Neural progenitor cell (in vitro differentiated cells): ENCODE measurements at regions not wholly inside any gene's neighbourhood (a gene's known extent, or its start where the extent isn't known, plus 50 kb on each side); places are given as distances from the start of the nearest gene placed in this dataset.
"Not testable (repeated sequence)": the region's sequence is repeated elsewhere in the genome, so short reads cannot be mapped to it uniquely, and the experiment has no call there.

ENCODE experiments used
- DNase-seq: peaks from one replicate; pipeline ENCODE4 v3.0.0-alpha.2; 2016; ENCODE audit warnings: low spot score
- H2AFZ ChIP-seq: fragments of 200-600 bp; sonication (generic); replicated peaks from 2 replicates; pipeline ENCODE4 v1.6.1; 2016; ENCODE audit warnings: antibody characterized with exemption
- H3F3A ChIP-seq: fragments of 200-600 bp; sonication (generic); 2 replicates; pipeline ENCODE4 v1.6.1; 2016; ENCODE audit warnings: antibody characterized with exemption, low read depth
- H3K27ac ChIP-seq: fragments of 200-600 bp; sonication (generic); 2 replicates; pipeline ENCODE4 v1.5.1; 2016; ENCODE audit warnings: mild to moderate bottlenecking
- H3K27me3 ChIP-seq: fragments of 200-600 bp; sonication (generic); 2 replicates; pipeline ENCODE4 v1.6.1; 2016; ENCODE audit warnings: mild to moderate bottlenecking, moderate library complexity
- H3K36me3 ChIP-seq: fragments of 200-600 bp; sonication (generic); 2 replicates; pipeline ENCODE4 v1.5.1; 2016
- H3K4me1 ChIP-seq: fragments of 200-600 bp; sonication (generic); 2 replicates; pipeline ENCODE4 v1.6.1; 2016; ENCODE audit warnings: mixed run types
- H3K4me2 ChIP-seq: fragments of 200-600 bp; sonication (generic); 2 replicates; pipeline ENCODE4 v1.6.1; 2016
- H3K4me3 ChIP-seq: fragments of 200-600 bp; sonication (generic); 2 replicates; pipeline ENCODE4 v1.5.1; 2016
- H3K79me2 ChIP-seq: fragments of 200-600 bp; sonication (generic); 2 replicates; pipeline ENCODE4 v1.6.1; 2016; ENCODE audit warnings: low read depth
- H3K9ac ChIP-seq: fragments of 200-600 bp; sonication (generic); 2 replicates; pipeline ENCODE4 v1.6.1; 2016
- H3K9me3 ChIP-seq: fragments of 200-600 bp; sonication (generic); 2 replicates; pipeline ENCODE4 v1.5.1; 2016; ENCODE audit warnings: low read depth
- H4K20me1 ChIP-seq: fragments of 200-600 bp; sonication (generic); 2 replicates; pipeline ENCODE4 v1.6.1; 2016; ENCODE audit warnings: low read depth
- H3K27ac Mint-ChIP-seq: 3 replicates; pipeline ENCODE4 v1.8.0; 2021; ENCODE audit warnings: mixed read lengths
- H3K27me3 Mint-ChIP-seq: 2 replicates; pipeline ENCODE4 v1.8.0; 2022; ENCODE audit warnings: low read depth, mild to moderate bottlenecking, inconsistent platforms, moderate library complexity, mixed read lengths; ENCODE audit not compliant: insufficient read depth
- H3K36me3 Mint-ChIP-seq: 3 replicates; pipeline ENCODE4 v1.8.0; 2021; ENCODE audit warnings: mixed read lengths
- H3K4me1 Mint-ChIP-seq: 3 replicates; pipeline ENCODE4 v1.8.0; 2021; ENCODE audit warnings: mixed read lengths
- H3K4me3 Mint-ChIP-seq: 3 replicates; pipeline ENCODE4 v1.8.0; 2021; ENCODE audit warnings: mild to moderate bottlenecking, moderate library complexity, mixed read lengths
- H3K9me3 Mint-ChIP-seq: 3 replicates; pipeline ENCODE4 v1.8.0; 2020; ENCODE audit warnings: mixed read lengths
- CTCF ChIP-seq: fragments of 200-600 bp; sonication (generic); IDR thresholded peaks from 2 replicates; pipeline ENCODE4 v1.5.1; 2017; ENCODE audit warnings: antibody characterized with exemption, mild to moderate bottlenecking
- EZH2 ChIP-seq: fragments of 200-600 bp; sonication (generic); IDR thresholded peaks from 2 replicates; pipeline ENCODE4 v1.6.1; 2017; ENCODE audit warnings: antibody characterized with exemption, mild to moderate bottlenecking, moderate library complexity
- EZH2phosphoT487 ChIP-seq: fragments of 200-600 bp; sonication (generic); IDR thresholded peaks from 2 replicates; pipeline ENCODE4 v1.6.1; 2017; ENCODE audit warnings: antibody characterized with exemption

DNA sequence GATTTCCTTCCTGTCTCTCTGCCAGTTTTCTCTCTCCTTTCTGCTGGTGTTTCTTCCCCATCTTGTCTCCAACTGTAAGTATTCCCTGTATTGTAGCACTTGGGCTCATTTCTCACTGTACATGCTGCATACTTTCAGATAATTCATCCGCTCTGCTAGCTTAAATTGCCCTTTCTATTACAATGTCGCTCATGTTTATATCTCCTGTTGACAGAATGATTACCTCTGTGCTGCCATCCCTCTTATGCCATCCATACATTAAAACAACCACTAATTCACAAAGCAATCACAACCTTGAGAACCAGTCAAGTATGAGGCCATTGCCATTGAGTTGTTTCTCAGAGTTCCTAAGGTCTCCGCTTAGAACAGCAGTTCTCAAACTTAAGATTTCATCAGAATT lies 107.5 kb upstream of the SOX2 start:
- no peak overlapping the region for H3K4me3 ChIP-seq
- H3K27me3 ChIP-seq, result no peaks in the 10 kb centered on the region
- Mint-ChIP-seq H3K4me3 (no peak overlapping the region), H3K27ac (no peak overlapping the region), H3K27me3 (no peaks in the 10 kb centered on the region), H3K9me3 (peaks cover 2% of the 10 kb centered on the region), H3K4me1 (peaks cover 8% of the 10 kb centered on the region), H3K36me3 (no peaks in the 10 kb centered on the region)
- H4K20me1 ChIP-seq, result no peaks in the 10 kb centered on the region
- H3K9me3 ChIP-seq, result peaks cover 3% of the 10 kb centered on the region
- no peak overlapping the region for H3K27ac ChIP-seq
- H3K9ac ChIP-seq, result no peak overlapping the region
- H3K36me3 ChIP-seq, result no peaks in the 10 kb centered on the region
- no peak overlapping the region for H3K4me2 ChIP-seq
- H3K79me2 ChIP-seq, result no peaks in the 10 kb centered on the region
- H3K4me1 ChIP-seq, result peaks cover 9% of the 10 kb centered on the region
- H2AFZ ChIP-seq, result no peak overlapping the region
- H3F3A ChIP-seq, result peaks cover 11% of the 10 kb centered on the region
- no peak for TF ChIP-seq CTCF
- TF ChIP-seq EZH2, result no peak
- TF ChIP-seq EZH2phosphoT487, result no peak
- DNase-seq, result no peak

- Histone ChIP-seq H3F3A (peaks cover 17% of the 10 kb centered on the region), H2AFZ (no peak overlapping the region), H3K4me2 (peak overlapping the region; percentile 53), H3K4me3 (no peak overlapping the region), H3K4me1 (peaks cover 20% of the 10 kb centered on the region), H4K20me1 (no peaks in the 10 kb centered on the region), H3K9me3 (no peaks in the 10 kb centered on the region), H3K27ac (peak overlapping the region; percentile 69), H3K27me3 (no peaks in the 10 kb centered on the region), H3K36me3 (no peaks in the 10 kb centered on the region), H3K79me2 (no peaks in the 10 kb centered on the region), H3K9ac (no peak overlapping the region)
- Mint-ChIP-seq H3K9me3 (peaks cover 19% of the 10 kb centered on the region), H3K27me3 (no peaks in the 10 kb centered on the region), H3K4me1 (peaks cover 8% of the 10 kb centered on the region), H3K27ac (peak overlapping the region; percentile 91), H3K36me3 (peaks cover 4% of the 10 kb centered on the region), H3K4me3 (no peak overlapping the region)
- DNase-seq, result peak; percentile 55
- peak; percentile 39 for TF ChIP-seq EZH2phosphoT487
- no peak for TF ChIP-seq CTCF
Measured at GRCh38 chr3:181596126-181596525, 115.6 kb upstream of the SOX2 start.

- not testable (repeated sequence) for DNase-seq
Measured at GRCh38 chr3:181590939-181591338, 120.8 kb upstream of the SOX2 start.

GRCh38 chr3:181582619-181583018 lies 129.1 kb upstream of the SOX2 start:
- H3K27me3 Mint-ChIP-seq, result no peaks in the 10 kb centered on the region
- H3K79me2 ChIP-seq, result no peaks in the 10 kb centered on the region
- H3K27ac Mint-ChIP-seq, result no peak overlapping the region
- H3K36me3 Mint-ChIP-seq, result no peaks in the 10 kb centered on the region
- peaks cover 3% of the 10 kb centered on the region for H3K4me1 Mint-ChIP-seq
- H3K9ac ChIP-seq, result no peak overlapping the region
- TF ChIP-seq EZH2, result no peak
- TF ChIP-seq EZH2phosphoT487, result no peak
- no peak for TF ChIP-seq CTCF
- no peaks in the 10 kb centered on the region for H3K27me3 ChIP-seq
- no peak overlapping the region for H3K4me3 Mint-ChIP-seq
- H3K27ac ChIP-seq, result no peak overlapping the region
- no peak overlapping the region for H3K4me3 ChIP-seq
- no peaks in the 10 kb centered on the region for H4K20me1 ChIP-seq
- no peaks in the 10 kb centered on the region for H3F3A ChIP-seq
- no peak overlapping the region for H3K4me2 ChIP-seq
- H3K4me1 ChIP-seq, result no peaks in the 10 kb centered on the region
- no peaks in the 10 kb centered on the region for H3K36me3 ChIP-seq
- no peak overlapping the region for H2AFZ ChIP-seq
- no peaks in the 10 kb centered on the region for H3K9me3 ChIP-seq
- peaks cover 10% of the 10 kb centered on the region for H3K9me3 Mint-ChIP-seq
- no peak for DNase-seq

More at GRCh38 chr3:181590939-181591338, 120.8 kb upstream of the SOX2 start:
- not testable (repeated sequence) for H3K27me3 ChIP-seq, H3K27ac ChIP-seq, H4K20me1 ChIP-seq, H3K27ac Mint-ChIP-seq, H3K79me2 ChIP-seq, H3K4me3 ChIP-seq, H3K9ac ChIP-seq, H3K27me3 Mint-ChIP-seq, H3K9me3 ChIP-seq, H3K4me1 Mint-ChIP-seq, H3F3A ChIP-seq, H3K36me3 ChIP-seq, H3K4me2 ChIP-seq, H3K36me3 Mint-ChIP-seq, H3K4me3 Mint-ChIP-seq, H2AFZ ChIP-seq
- peaks cover 45% of the 10 kb centered on the region for H3K9me3 Mint-ChIP-seq
- H3K4me1 ChIP-seq, result peaks cover 12% of the 10 kb centered on the region
